ENCODE measurements at regions not wholly inside any gene's neighbourhood (a gene's known extent, or its start where the extent isn't known, plus 50 kb on each side); places are given as distances from the start of the nearest gene placed in this dataset.

DNA sequence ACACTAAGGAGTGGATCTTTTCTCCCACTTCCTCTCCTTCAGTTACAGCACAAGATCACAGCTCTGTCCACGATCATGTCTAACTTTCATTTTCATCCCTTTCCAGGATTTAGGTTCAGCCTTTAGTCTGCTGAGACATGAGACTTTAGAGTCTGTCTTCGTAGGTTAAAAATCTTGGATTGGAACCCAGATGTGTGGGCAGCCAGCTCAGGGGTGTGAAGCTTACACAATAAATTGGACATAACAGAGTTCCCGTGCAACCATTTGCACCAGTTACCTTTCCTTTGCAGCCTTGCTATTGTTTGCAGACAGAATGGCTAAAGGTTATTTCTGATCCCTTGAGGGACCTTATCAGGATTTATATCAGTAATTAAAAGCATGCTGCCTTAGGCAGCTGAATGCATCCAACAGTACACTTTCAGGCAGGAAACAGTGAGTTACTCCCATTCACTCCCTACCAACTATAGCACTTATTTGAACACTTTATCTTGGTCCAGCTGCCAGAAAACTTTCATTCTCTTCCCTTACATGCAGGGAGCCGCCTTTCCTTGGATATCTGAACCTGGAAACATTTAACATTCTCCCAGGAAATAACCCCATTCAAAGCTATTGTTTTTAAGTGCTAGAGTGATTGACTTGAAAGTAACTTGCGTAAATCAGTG, 87.3 kb downstream of the TMEM100 start:
- TF ChIP-seq TOX (CRISPR knock-in tag; IDR thresholded peaks at IDR 0.05; ENCODE audit: borderline replicate concordance) (no peak), PPARA (CRISPR knock-in tag; IDR thresholded peaks at IDR 0.05; ENCODE audit: borderline replicate concordance) (no peak), ZNF565 (CRISPR knock-in tag; conservative IDR thresholded peaks at IDR 0.05; ENCODE audit: low read depth) (no peak), ZNF8 (CRISPR knock-in tag; IDR thresholded peaks at IDR 0.05) (no peak), SNAI2 (CRISPR knock-in tag; IDR thresholded peaks at IDR 0.05) (no peak), ZFP30 (CRISPR knock-in tag; IDR thresholded peaks at IDR 0.05) (no peak), ESRRG (CRISPR knock-in tag; IDR thresholded peaks at IDR 0.05) (no peak), RARB (CRISPR knock-in tag; IDR thresholded peaks at IDR 0.05) (no peak), GLIS3 (CRISPR knock-in tag; IDR thresholded peaks at IDR 0.05) (no peak)
- TF ChIP-seq, protein P1, sequence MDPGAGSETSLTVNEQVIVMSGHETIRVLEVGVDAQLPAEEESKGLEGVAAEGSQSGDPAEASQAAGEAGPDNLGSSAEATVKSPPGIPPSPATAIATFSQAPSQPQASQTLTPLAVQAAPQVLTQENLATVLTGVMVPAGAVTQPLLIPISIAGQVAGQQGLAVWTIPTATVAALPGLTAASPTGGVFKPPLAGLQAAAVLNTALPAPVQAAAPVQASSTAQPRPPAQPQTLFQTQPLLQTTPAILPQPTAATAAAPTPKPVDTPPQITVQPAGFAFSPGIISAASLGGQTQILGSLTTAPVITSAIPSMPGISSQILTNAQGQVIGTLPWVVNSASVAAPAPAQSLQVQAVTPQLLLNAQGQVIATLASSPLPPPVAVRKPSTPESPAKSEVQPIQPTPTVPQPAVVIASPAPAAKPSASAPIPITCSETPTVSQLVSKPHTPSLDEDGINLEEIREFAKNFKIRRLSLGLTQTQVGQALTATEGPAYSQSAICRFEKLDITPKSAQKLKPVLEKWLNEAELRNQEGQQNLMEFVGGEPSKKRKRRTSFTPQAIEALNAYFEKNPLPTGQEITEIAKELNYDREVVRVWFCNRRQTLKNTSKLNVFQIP (CRISPR knock-in tag; IDR thresholded peaks at IDR 0.05; ENCODE audit: borderline replicate concordance, low read depth) = no peak
- TF ChIP-seq, protein P2, sequence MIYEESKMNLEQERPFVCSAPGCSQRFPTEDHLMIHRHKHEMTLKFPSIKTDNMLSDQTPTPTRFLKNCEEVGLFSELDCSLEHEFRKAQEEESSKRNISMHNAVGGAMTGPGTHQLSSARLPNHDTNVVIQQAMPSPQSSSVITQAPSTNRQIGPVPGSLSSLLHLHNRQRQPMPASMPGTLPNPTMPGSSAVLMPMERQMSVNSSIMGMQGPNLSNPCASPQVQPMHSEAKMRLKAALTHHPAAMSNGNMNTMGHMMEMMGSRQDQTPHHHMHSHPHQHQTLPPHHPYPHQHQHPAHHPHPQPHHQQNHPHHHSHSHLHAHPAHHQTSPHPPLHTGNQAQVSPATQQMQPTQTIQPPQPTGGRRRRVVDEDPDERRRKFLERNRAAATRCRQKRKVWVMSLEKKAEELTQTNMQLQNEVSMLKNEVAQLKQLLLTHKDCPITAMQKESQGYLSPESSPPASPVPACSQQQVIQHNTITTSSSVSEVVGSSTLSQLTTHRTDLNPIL (CRISPR knock-in tag; IDR thresholded peaks at IDR 0.05; ENCODE audit: low read depth) = no peak
- TF ChIP-seq, protein P3, sequence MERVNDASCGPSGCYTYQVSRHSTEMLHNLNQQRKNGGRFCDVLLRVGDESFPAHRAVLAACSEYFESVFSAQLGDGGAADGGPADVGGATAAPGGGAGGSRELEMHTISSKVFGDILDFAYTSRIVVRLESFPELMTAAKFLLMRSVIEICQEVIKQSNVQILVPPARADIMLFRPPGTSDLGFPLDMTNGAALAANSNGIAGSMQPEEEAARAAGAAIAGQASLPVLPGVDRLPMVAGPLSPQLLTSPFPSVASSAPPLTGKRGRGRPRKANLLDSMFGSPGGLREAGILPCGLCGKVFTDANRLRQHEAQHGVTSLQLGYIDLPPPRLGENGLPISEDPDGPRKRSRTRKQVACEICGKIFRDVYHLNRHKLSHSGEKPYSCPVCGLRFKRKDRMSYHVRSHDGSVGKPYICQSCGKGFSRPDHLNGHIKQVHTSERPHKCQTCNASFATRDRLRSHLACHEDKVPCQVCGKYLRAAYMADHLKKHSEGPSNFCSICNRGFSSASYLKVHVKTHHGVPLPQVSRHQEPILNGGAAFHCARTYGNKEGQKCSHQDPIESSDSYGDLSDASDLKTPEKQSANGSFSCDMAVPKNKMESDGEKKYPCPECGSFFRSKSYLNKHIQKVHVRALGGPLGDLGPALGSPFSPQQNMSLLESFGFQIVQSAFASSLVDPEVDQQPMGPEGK (CRISPR knock-in tag; IDR thresholded peaks at IDR 0.05; ENCODE audit: borderline replicate concordance) = no peak
- TF ChIP-seq, protein P4, sequence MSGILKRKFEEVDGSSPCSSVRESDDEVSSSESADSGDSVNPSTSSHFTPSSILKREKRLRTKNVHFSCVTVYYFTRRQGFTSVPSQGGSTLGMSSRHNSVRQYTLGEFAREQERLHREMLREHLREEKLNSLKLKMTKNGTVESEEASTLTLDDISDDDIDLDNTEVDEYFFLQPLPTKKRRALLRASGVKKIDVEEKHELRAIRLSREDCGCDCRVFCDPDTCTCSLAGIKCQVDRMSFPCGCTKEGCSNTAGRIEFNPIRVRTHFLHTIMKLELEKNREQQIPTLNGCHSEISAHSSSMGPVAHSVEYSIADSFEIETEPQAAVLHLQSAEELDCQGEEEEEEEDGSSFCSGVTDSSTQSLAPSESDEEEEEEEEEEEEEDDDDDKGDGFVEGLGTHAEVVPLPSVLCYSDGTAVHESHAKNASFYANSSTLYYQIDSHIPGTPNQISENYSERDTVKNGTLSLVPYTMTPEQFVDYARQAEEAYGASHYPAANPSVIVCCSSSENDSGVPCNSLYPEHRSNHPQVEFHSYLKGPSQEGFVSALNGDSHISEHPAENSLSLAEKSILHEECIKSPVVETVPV (CRISPR knock-in tag; IDR thresholded peaks at IDR 0.05) = no peak
- TF ChIP-seq, protein P5, sequence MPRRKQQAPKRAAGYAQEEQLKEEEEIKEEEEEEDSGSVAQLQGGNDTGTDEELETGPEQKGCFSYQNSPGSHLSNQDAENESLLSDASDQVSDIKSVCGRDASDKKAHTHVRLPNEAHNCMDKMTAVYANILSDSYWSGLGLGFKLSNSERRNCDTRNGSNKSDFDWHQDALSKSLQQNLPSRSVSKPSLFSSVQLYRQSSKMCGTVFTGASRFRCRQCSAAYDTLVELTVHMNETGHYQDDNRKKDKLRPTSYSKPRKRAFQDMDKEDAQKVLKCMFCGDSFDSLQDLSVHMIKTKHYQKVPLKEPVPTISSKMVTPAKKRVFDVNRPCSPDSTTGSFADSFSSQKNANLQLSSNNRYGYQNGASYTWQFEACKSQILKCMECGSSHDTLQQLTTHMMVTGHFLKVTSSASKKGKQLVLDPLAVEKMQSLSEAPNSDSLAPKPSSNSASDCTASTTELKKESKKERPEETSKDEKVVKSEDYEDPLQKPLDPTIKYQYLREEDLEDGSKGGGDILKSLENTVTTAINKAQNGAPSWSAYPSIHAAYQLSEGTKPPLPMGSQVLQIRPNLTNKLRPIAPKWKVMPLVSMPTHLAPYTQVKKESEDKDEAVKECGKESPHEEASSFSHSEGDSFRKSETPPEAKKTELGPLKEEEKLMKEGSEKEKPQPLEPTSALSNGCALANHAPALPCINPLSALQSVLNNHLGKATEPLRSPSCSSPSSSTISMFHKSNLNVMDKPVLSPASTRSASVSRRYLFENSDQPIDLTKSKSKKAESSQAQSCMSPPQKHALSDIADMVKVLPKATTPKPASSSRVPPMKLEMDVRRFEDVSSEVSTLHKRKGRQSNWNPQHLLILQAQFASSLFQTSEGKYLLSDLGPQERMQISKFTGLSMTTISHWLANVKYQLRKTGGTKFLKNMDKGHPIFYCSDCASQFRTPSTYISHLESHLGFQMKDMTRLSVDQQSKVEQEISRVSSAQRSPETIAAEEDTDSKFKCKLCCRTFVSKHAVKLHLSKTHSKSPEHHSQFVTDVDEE (CRISPR knock-in tag; IDR thresholded peaks at IDR 0.05) = no peak
- ATAC-seq = peak; percentile 73

DNA sequence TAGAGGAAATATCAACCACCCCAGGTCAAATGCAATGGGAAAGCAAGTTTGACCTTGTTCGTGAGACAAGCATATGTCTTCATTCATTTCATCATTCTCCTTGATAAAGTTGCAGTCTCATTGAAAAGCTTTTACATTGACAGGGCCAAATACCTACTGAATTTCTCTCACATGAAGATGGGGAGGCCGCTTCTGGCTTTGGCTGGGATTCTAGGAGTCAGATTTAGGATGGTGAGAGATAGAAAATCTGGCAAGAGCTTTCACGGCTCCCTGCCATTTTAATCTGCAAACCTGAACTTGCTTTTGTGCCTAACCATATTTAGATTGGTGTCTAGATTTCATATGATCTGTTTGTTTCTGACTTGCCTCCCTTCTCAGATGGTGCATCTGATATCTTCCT, 88.0 kb downstream of the TMEM100 start:
- no peak for ATAC-seq
- TF ChIP-seq TOX (CRISPR knock-in tag; IDR thresholded peaks at IDR 0.05; ENCODE audit: borderline replicate concordance) (no peak), ISL1 (CRISPR knock-in tag; IDR thresholded peaks at IDR 0.05) (no peak), OSR1 (CRISPR knock-in tag; IDR thresholded peaks at IDR 0.05) (no peak), PPARA (CRISPR knock-in tag; IDR thresholded peaks at IDR 0.05; ENCODE audit: borderline replicate concordance) (no peak), BACH2 (CRISPR knock-in tag; IDR thresholded peaks at IDR 0.05; ENCODE audit: borderline replicate concordance) (no peak), TCF4 (CRISPR knock-in tag; IDR thresholded peaks at IDR 0.05; ENCODE audit: borderline replicate concordance) (no peak), ARNTL (CRISPR knock-in tag; IDR thresholded peaks at IDR 0.05; ENCODE audit: borderline replicate concordance, low read depth) (no peak), ZNF565 (CRISPR knock-in tag; conservative IDR thresholded peaks at IDR 0.05; ENCODE audit: low read depth) (no peak), ZFP30 (CRISPR knock-in tag; IDR thresholded peaks at IDR 0.05) (no peak)
- TF ChIP-seq, protein P5 (CRISPR knock-in tag; IDR thresholded peaks at IDR 0.05) = no peak
- TF ChIP-seq, protein P1 (CRISPR knock-in tag; IDR thresholded peaks at IDR 0.05; ENCODE audit: borderline replicate concordance, low read depth) = no peak
- TF ChIP-seq, protein P4 (CRISPR knock-in tag; IDR thresholded peaks at IDR 0.05) = no peak

All from SK-N-SH treated with all-trans-retinoic acid at 6 μM for 48 hours (cell line).